H7 (cell line): ENCODE measurements at regions not wholly inside any gene's neighbourhood (a gene's known extent, or its start where the extent isn't known, plus 50 kb on each side); places are given as distances from the start of the nearest gene placed in this dataset.

Experiments
- DNase-seq: peaks from one replicate; pipeline ENCODE4 v3.0.0; 2012
- H3K27me3 ChIP-seq: 2 replicates; pipeline ENCODE4 v1.6.0; 2011; ENCODE audit warnings: mild to moderate bottlenecking, low read length; ENCODE audit not compliant: control insufficient read depth, insufficient read depth
- H3K36me3 ChIP-seq: replicated peaks from 2 replicates; pipeline ENCODE4 v1.5.1; 2011; ENCODE audit warnings: low read length; ENCODE audit not compliant: control insufficient read depth, insufficient read depth
- H3K4me3 ChIP-seq: 2 replicates; pipeline ENCODE4 v1.5.1; 2011; ENCODE audit warnings: low read depth, mild to moderate bottlenecking, control low read depth, low read length, moderate library complexity; ENCODE audit not compliant: insufficient read depth

- no peak for DNase-seq
- Histone ChIP-seq H3K36me3 (no peaks in the 10 kb centered on the region), H3K4me3 (no peak overlapping the region), H3K27me3 (no peaks in the 10 kb centered on the region)
These were observed 133.0 kb upstream of the LMCD1 start for GRCh38 chr3:8368598-8368997.

GRCh38 chr3:8369638-8370037 lies 132.0 kb upstream of the LMCD1 start:
- H3K4me3 ChIP-seq: no peak overlapping the region
- DNase-seq: no peak
- no peaks in the 10 kb centered on the region for H3K36me3 ChIP-seq
- H3K27me3 ChIP-seq: no peaks in the 10 kb centered on the region

GRCh38 chr3:8371085-8371551 lies 130.5 kb upstream of the LMCD1 start:
- DNase-seq: no peak
- Histone ChIP-seq H3K4me3 (no peak overlapping the region), H3K27me3 (no peaks in the 10 kb centered on the region), H3K36me3 (no peaks in the 10 kb centered on the region)

GRCh38 chr3:8371960-8372463 lies 129.6 kb upstream of the LMCD1 start:
- DNase-seq: no peak
- Histone ChIP-seq H3K27me3 (no peaks in the 10 kb centered on the region), H3K4me3 (no peak overlapping the region), H3K36me3 (no peaks in the 10 kb centered on the region)

- Histone ChIP-seq H3K4me3 (no peak overlapping the region), H3K27me3 (no peaks in the 10 kb centered on the region), H3K36me3 (no peaks in the 10 kb centered on the region)
- DNase-seq: no peak
These were observed 120.5 kb upstream of the LMCD1 start for GRCh38 chr3:8380904-8381704.

- Histone ChIP-seq H3K27me3 (no peaks in the 10 kb centered on the region), H3K4me3 (no peak overlapping the region), H3K36me3 (no peaks in the 10 kb centered on the region)
- DNase-seq: no peak
These were observed 115.6 kb upstream of the LMCD1 start for GRCh38 chr3:8385848-8386620.

GRCh38 chr3:8387571-8387970 lies 114.1 kb upstream of the LMCD1 start:
- Histone ChIP-seq H3K4me3 (no peak overlapping the region), H3K36me3 (no peaks in the 10 kb centered on the region), H3K27me3 (no peaks in the 10 kb centered on the region)
- no peak for DNase-seq

- Histone ChIP-seq H3K27me3 (no peaks in the 10 kb centered on the region), H3K4me3 (no peak overlapping the region), H3K36me3 (no peaks in the 10 kb centered on the region)
- DNase-seq: no peak
These were observed 101.9 kb upstream of the LMCD1 start for GRCh38 chr3:8399686-8400085.

- Histone ChIP-seq H3K27me3 (no peaks in the 10 kb centered on the region), H3K4me3 (no peak overlapping the region), H3K36me3 (no peaks in the 10 kb centered on the region)
- no peak for DNase-seq
These were observed 100.7 kb upstream of the LMCD1 start for GRCh38 chr3:8400911-8401310.

- Histone ChIP-seq H3K36me3 (no peaks in the 10 kb centered on the region), H3K4me3 (no peak overlapping the region), H3K27me3 (no peaks in the 10 kb centered on the region)
- DNase-seq: no peak
These were observed 97.6 kb upstream of the LMCD1 start for GRCh38 chr3:8403996-8404395.

GRCh38 chr3:8405144-8405543 lies 96.5 kb upstream of the LMCD1 start:
- no peak overlapping the region for H3K4me3 ChIP-seq
- no peaks in the 10 kb centered on the region for H3K27me3 ChIP-seq
- H3K36me3 ChIP-seq: no peaks in the 10 kb centered on the region
- DNase-seq: no peak

- Histone ChIP-seq H3K27me3 (no peaks in the 10 kb centered on the region), H3K4me3 (no peak overlapping the region), H3K36me3 (no peaks in the 10 kb centered on the region)
- DNase-seq: no peak
These were observed 95.1 kb upstream of the LMCD1 start for GRCh38 chr3:8406479-8406878.

GRCh38 chr3:8413337-8413926 lies 88.2 kb upstream of the LMCD1 start:
- Histone ChIP-seq H3K36me3 (no peaks in the 10 kb centered on the region), H3K27me3 (no peaks in the 10 kb centered on the region), H3K4me3 (no peak overlapping the region)
- no peak for DNase-seq

- Histone ChIP-seq H3K27me3 (no peaks in the 10 kb centered on the region), H3K36me3 (no peaks in the 10 kb centered on the region), H3K4me3 (no peak overlapping the region)
- no peak for DNase-seq
These were observed 84.7 kb upstream of the LMCD1 start for GRCh38 chr3:8416965-8417364.

GRCh38 chr3:8420612-8421011 lies 81.0 kb upstream of the LMCD1 start:
- Histone ChIP-seq H3K27me3 (no peaks in the 10 kb centered on the region), H3K4me3 (no peak overlapping the region), H3K36me3 (no peaks in the 10 kb centered on the region)
- DNase-seq: no peak
